Activated naive CD4-positive, alpha-beta T cell treated with anti-CD3 and anti-CD28 coated beads for 36 hours (primary cell): ENCODE measurements at regions not wholly inside any gene's neighbourhood (a gene's known extent, or its start where the extent isn't known, plus 50 kb on each side); places are given as distances from the start of the nearest gene placed in this dataset.

ENCODE experiments used
- CTCF ChIA-PET: fragments of 350-600 bp; sonication (Branson Sonifier 250); formaldehyde crosslinking; loops from one replicate; lab custom pipeline; 2021; ENCODE audit warnings: antibody characterized with exemption; lab: Charles Lee
- DNase-seq: peaks from one replicate; pipeline ENCODE4 v3.0.0-alpha.2; 2020
- H3K27ac Mint-ChIP-seq: one replicate; pipeline ENCODE4 v1.8.0; 2021; ENCODE audit warnings: mild to moderate bottlenecking, mixed read lengths
- H3K27me3 Mint-ChIP-seq: one replicate; pipeline ENCODE4 v1.8.0; 2021; ENCODE audit warnings: low read depth, mixed read lengths
- H3K36me3 Mint-ChIP-seq: one replicate; pipeline ENCODE4 v1.8.0; 2021; ENCODE audit warnings: low read depth, mixed read lengths
- H3K4me1 Mint-ChIP-seq: one replicate; pipeline ENCODE4 v1.8.0; 2021; ENCODE audit warnings: low read depth, mixed read lengths
- H3K4me3 Mint-ChIP-seq: one replicate; pipeline ENCODE4 v1.8.0; 2021; ENCODE audit warnings: mild to moderate bottlenecking, moderate library complexity, mixed read lengths
- H3K9me3 Mint-ChIP-seq: one replicate; pipeline ENCODE4 v1.8.0; 2021; ENCODE audit warnings: mixed read lengths
- intact Hi-C: fragments of 100-400 bp; cut with micrococcal nuclease; formaldehyde crosslinking; loops from one replicate; pipeline ENCODE4 v1.15.1; 2023

DNA sequence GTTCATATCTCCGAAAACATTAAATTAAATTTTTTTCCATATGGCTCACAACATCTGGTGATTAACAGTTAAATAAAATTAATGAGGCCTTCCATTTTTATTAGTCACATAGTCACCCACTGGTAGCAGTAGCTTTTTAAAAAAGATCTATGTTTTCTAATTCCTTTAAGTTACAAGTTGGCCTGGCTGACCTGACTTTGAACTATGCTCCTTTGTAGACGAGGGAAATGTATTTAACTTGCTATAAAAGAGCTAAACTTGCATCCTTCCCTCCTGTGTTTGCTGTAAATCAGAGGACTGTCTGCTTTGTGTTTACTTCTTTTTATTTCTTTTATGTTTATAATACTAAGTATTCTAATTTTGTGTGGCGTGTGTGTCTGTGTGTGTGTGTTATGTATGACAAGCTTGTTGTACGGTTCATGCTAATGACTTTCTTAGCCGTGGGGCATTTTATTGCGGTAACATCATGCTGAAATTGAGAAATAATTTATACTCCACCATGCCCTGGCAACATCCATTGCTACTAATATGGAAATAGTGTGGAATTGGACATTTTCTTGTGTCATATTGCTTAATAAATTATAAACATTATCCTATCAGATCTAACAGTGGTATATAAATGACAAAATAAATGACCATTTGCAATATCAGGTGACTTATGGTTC, 241.7 kb downstream of the SNCA start:
- H3K4me3 Mint-ChIP-seq, result no peak overlapping the region

GRCh38 chr4:89590128-89590527, 246.8 kb downstream of the SNCA start:
- no peaks in the 10 kb centered on the region for H3K4me1 Mint-ChIP-seq
- intact Hi-C loops, result no loop called here
- H3K9me3 Mint-ChIP-seq, result peaks cover 8% of the 10 kb centered on the region
- H3K27ac Mint-ChIP-seq, result no peak overlapping the region
- H3K36me3 Mint-ChIP-seq, result no peaks in the 10 kb centered on the region
- CTCF ChIA-PET, result no interaction called here
- H3K4me3 Mint-ChIP-seq, result no peak overlapping the region
- DNase-seq, result no peak
- no peaks in the 10 kb centered on the region for H3K27me3 Mint-ChIP-seq

More for the DNA sequence above, 241.7 kb downstream of the SNCA start:
- Mint-ChIP-seq H3K4me1 (no peaks in the 10 kb centered on the region), H3K9me3 (peaks cover 8% of the 10 kb centered on the region), H3K27me3 (peaks cover 3% of the 10 kb centered on the region), H3K36me3 (no peaks in the 10 kb centered on the region), H3K27ac (no peak overlapping the region)
- CTCF ChIA-PET, result interaction anchor here (0.6 to 0.7 kb wide), 3 partner anchors 9 to 108 kb away, joined by 3 to 4 read pairs (median 4); no protein-coding TSS in a partner anchor
- intact Hi-C loops, result loop anchor here (5.0 kb wide), 1 partner anchor 697 kb away; no protein-coding TSS in a partner anchor
- DNase-seq, result no peak

- DNase-seq, result no peak
- no peaks in the 10 kb centered on the region for H3K27me3 Mint-ChIP-seq
- H3K4me3 Mint-ChIP-seq, result no peak overlapping the region
- H3K4me1 Mint-ChIP-seq, result no peaks in the 10 kb centered on the region
- intact Hi-C loops, result loop anchor here (10.0 kb wide), 1 partner anchor 424 kb away; no protein-coding TSS in a partner anchor
- peaks cover 8% of the 10 kb centered on the region for H3K9me3 Mint-ChIP-seq
- CTCF ChIA-PET, result interaction anchor here (0.7 kb wide), 2 partner anchors 39 to 230 kb away, joined by 3 read pairs; no protein-coding TSS in a partner anchor
- no peak overlapping the region for H3K27ac Mint-ChIP-seq
- no peaks in the 10 kb centered on the region for H3K36me3 Mint-ChIP-seq
These were observed 248.5 kb downstream of the SNCA start for GRCh38 chr4:89588421-89588820.

DNA sequence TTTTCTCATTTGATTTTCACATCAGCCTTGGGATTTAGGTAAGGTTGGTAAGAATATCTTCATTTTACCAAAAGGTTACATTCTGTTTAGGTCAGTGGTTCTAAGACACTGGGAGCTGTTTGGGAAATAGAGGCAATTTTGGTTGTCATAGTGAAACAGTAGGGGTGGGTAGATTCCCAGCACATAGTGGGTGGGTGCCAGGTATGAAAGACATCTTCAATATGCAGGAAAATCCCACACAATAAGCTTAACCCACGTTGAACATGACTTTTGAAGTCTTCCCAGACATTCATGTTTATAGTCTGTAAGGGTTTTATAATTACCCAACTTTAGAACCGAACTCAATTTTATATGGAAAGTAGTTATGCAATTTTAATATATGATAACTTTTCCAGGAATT, 249.6 kb downstream of the SNCA start:
- no peaks in the 10 kb centered on the region for H3K36me3 Mint-ChIP-seq
- no peak overlapping the region for H3K4me3 Mint-ChIP-seq
- no peaks in the 10 kb centered on the region for H3K4me1 Mint-ChIP-seq
- intact Hi-C loops, result loop anchor here (1.0 to 10.0 kb wide), 2 partner anchors 315 to 423 kb away; no protein-coding TSS in a partner anchor
- no peak for DNase-seq
- no peak overlapping the region for H3K27ac Mint-ChIP-seq
- CTCF ChIA-PET, result no interaction called here
- peaks cover 6% of the 10 kb centered on the region for H3K9me3 Mint-ChIP-seq
- H3K27me3 Mint-ChIP-seq, result no peaks in the 10 kb centered on the region

DNA sequence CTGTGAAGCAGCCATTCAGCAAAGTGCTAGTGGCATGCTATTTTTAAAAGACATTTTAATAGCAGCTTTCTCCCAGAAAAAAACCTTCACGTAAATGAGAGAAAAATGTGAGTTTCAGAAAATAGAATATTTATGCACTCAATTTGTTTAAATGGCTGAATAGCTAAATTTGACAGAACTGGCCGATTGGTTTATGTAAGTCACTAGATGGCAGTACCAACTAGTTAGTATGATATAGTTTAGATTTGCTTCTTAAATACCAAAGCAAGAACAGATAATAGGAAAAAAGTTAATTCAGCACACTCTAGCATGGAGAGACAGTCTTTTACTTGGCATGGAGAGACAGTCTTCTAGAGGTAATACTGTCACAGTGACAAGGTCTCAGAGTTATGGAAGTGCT, 250.1 kb downstream of the SNCA start:
- intact Hi-C loops, result loop anchor here (1.0 to 10.0 kb wide), 2 partner anchors 315 to 422 kb away; no protein-coding TSS in a partner anchor
- Mint-ChIP-seq H3K36me3 (no peaks in the 10 kb centered on the region), H3K27me3 (no peaks in the 10 kb centered on the region), H3K9me3 (peaks cover 5% of the 10 kb centered on the region), H3K4me1 (no peaks in the 10 kb centered on the region), H3K27ac (no peak overlapping the region), H3K4me3 (no peak overlapping the region)
- DNase-seq, result no peak
- CTCF ChIA-PET, result interaction anchor here (0.6 to 0.7 kb wide), 2 partner anchors 8 to 342 kb away, joined by 3 to 4 read pairs; no protein-coding TSS in a partner anchor

DNA sequence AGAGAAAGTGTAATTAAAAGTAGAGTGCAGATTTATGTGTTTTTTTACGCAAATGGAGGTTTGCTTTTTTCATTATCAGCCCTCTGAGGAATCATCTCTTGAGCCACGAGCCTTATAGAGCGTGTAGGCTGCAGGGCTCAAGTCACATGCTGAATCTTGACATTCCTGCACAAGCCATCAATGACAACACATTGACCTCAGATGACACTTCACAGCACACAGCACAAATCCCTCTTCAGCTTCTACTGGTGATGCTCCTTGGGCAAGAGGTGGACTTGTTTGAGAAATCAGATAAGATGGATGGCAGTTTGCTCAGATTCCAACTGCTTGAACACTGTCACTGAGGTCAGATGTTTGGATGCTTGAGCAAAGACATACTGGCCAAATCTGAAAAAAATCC, 250.6 kb downstream of the SNCA start:
- no peaks in the 10 kb centered on the region for H3K36me3 Mint-ChIP-seq
- H3K4me1 Mint-ChIP-seq, result no peaks in the 10 kb centered on the region
- DNase-seq, result no peak
- no peak overlapping the region for H3K27ac Mint-ChIP-seq
- no peak overlapping the region for H3K4me3 Mint-ChIP-seq
- no peaks in the 10 kb centered on the region for H3K9me3 Mint-ChIP-seq
- H3K27me3 Mint-ChIP-seq, result no peaks in the 10 kb centered on the region
- CTCF ChIA-PET, result interaction anchor here (0.6 to 0.7 kb wide), 2 partner anchors 9 to 342 kb away, joined by 3 to 4 read pairs; no protein-coding TSS in a partner anchor
- intact Hi-C loops, result loop anchor here (10.0 kb wide), 1 partner anchor 422 kb away; no protein-coding TSS in a partner anchor

DNA sequence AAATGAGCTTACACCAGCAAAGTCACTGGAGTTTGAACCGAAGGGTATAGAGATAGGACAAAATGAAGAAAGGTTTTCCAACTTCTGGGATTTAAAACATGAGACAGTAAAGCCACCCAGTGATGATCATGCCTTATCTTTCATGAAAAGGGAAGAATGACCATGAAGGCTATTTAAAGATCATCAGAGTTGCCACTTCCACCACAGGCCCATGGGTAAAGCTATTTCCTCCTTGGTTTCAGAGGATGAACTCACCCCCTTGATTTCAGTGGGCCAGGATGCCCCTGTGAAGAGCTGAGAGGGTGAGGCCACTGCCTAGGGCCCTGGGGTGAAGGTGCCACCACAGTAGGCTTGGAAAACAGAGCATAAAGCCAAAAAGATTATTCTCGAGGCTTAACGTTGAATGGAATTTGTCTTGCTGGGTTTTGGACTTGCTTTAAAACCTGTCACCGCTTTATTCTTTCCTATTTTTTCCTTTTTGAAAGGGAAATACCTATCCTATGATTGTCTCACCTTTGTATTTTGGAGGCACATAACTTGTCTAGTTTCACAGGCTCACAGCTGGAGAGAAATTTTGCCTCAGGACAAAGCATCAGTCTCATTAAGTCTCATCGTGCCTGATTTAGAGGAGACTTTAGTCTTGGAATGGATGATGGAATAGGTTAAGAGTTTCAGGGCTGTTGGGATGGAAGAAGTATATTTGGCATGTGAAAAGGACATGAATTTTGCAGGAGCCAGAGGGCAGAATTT, 254.0 kb downstream of the SNCA start:
- CTCF ChIA-PET, result interaction anchor here (0.6 kb wide), 1 partner anchor 39 kb away, joined by 3 read pairs; no protein-coding TSS in a partner anchor
- Mint-ChIP-seq H3K27me3 (no peaks in the 10 kb centered on the region), H3K36me3 (no peaks in the 10 kb centered on the region), H3K4me3 (no peak overlapping the region), H3K27ac (no peak overlapping the region), H3K4me1 (no peaks in the 10 kb centered on the region), H3K9me3 (no peaks in the 10 kb centered on the region)
- intact Hi-C loops, result loop anchor here (10.0 kb wide), 1 partner anchor 418 kb away; no protein-coding TSS in a partner anchor
- no peak for DNase-seq

DNA sequence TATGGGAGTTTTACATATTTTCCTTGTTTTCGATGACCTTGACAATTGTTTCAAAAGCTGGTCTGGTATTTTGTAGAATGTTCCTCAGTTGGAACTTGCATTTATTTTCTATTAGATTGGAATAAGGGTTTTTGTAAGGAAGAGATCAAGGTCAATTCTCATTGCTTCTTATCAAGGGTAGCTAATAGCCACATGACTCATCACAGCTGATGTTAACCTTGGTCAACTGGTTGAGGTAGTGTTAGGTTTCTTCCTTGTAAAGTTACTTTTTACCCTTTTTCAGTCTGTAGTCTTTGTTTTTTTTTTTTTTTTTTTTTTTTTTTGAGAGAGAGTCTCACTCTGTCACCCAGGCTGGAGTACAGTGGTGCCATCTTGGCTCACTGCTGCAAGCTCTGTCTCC, 257.2 kb downstream of the SNCA start:
- H3K27ac Mint-ChIP-seq, result no peak overlapping the region
- H3K4me3 Mint-ChIP-seq, result no peak overlapping the region
- CTCF ChIA-PET, result no interaction called here
- no peaks in the 10 kb centered on the region for H3K9me3 Mint-ChIP-seq
- no peaks in the 10 kb centered on the region for H3K36me3 Mint-ChIP-seq
- no peaks in the 10 kb centered on the region for H3K27me3 Mint-ChIP-seq
- intact Hi-C loops, result loop anchor here (10.0 kb wide), 1 partner anchor 415 kb away; no protein-coding TSS in a partner anchor
- DNase-seq, result no peak
- no peaks in the 10 kb centered on the region for H3K4me1 Mint-ChIP-seq

GRCh38 chr4:89576246-89576645, 260.7 kb downstream of the SNCA start:
- CTCF ChIA-PET, result no interaction called here
- no peaks in the 10 kb centered on the region for H3K4me1 Mint-ChIP-seq
- no peaks in the 10 kb centered on the region for H3K9me3 Mint-ChIP-seq
- DNase-seq, result no peak
- intact Hi-C loops, result no loop called here
- no peaks in the 10 kb centered on the region for H3K36me3 Mint-ChIP-seq
- no peak overlapping the region for H3K27ac Mint-ChIP-seq
- H3K27me3 Mint-ChIP-seq, result no peaks in the 10 kb centered on the region
- no peak overlapping the region for H3K4me3 Mint-ChIP-seq

GRCh38 chr4:89575840-89576239, 261.1 kb downstream of the SNCA start:
- no peak for DNase-seq
- CTCF ChIA-PET, result no interaction called here
- no peaks in the 10 kb centered on the region for H3K9me3 Mint-ChIP-seq
- intact Hi-C loops, result no loop called here
- H3K4me3 Mint-ChIP-seq, result no peak overlapping the region
- no peaks in the 10 kb centered on the region for H3K27me3 Mint-ChIP-seq
- no peaks in the 10 kb centered on the region for H3K4me1 Mint-ChIP-seq
- no peak overlapping the region for H3K27ac Mint-ChIP-seq
- no peaks in the 10 kb centered on the region for H3K36me3 Mint-ChIP-seq

DNA sequence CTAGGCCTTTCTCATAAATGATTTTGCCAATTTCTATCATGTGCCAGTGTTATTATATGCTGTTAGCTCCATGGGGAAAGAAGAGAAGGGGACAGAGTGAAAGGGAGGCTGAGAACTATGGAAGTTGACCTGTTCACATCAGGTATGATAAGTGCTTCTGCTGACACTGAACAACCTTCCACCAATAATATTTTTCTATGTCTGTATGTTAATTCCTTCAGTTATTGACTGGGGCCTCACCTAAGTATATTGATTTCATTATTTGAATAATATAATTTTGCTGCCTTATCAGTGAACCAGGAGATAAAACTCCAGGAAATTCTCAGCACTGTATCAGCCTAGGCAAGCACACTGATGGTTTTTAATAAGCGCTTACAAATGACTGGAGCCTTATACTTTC, 262.8 kb downstream of the SNCA start:
- intact Hi-C loops, result no loop called here
- DNase-seq, result no peak
- Mint-ChIP-seq H3K9me3 (no peaks in the 10 kb centered on the region), H3K27me3 (no peaks in the 10 kb centered on the region), H3K4me3 (no peak overlapping the region), H3K36me3 (no peaks in the 10 kb centered on the region), H3K27ac (no peak overlapping the region), H3K4me1 (no peaks in the 10 kb centered on the region)
- CTCF ChIA-PET, result no interaction called here

DNA sequence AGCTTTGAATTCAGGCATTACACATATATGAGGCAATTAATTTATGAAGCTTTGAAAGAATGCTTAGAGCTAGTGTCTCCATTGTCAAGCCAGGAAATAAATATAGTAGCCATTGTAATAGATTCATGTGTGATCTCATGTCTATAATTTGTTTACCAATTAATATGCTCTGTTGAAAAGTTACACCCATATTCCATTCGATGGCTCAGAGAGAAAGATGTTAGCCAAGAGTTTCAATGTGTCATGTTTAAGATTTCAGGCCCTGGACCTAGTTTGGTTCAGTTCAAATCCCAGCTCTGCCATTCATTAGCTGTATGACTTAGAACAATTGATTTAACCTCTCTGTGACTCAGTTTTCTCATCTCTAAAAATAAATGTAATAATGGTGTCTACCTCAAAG, 263.3 kb downstream of the SNCA start:
- intact Hi-C loops, result no loop called here
- DNase-seq, result no peak
- H3K27me3 Mint-ChIP-seq, result no peaks in the 10 kb centered on the region
- no peak overlapping the region for H3K27ac Mint-ChIP-seq
- no peaks in the 10 kb centered on the region for H3K4me1 Mint-ChIP-seq
- CTCF ChIA-PET, result interaction anchor here (1.1 kb wide), 1 partner anchor 21 kb away, joined by 3 read pairs; no protein-coding TSS in a partner anchor
- H3K36me3 Mint-ChIP-seq, result no peaks in the 10 kb centered on the region
- H3K4me3 Mint-ChIP-seq, result no peak overlapping the region
- H3K9me3 Mint-ChIP-seq, result no peaks in the 10 kb centered on the region
